Astrocyte (in vitro differentiated cells and primary cell): ENCODE measurements at regions not wholly inside any gene's neighbourhood (a gene's known extent, or its start where the extent isn't known, plus 50 kb on each side); places are given as distances from the start of the nearest gene placed in this dataset.

Experiments used
- DNase-seq: peaks from one replicate; pipeline ENCODE4 v3.0.0-alpha.2; 2010; ENCODE audit warnings: low read depth
- FAIRE-seq: peaks from 2 replicates; lab custom pipeline; 2011; peaks lifted over from hg19 to GRCh38; lab: Jason Lieb, UNC
- H2AFZ ChIP-seq: 2 replicates; pipeline ENCODE4 v1.6.0; 2012; ENCODE audit warnings: low read depth, low read length, inconsistent platforms
- H3K27ac ChIP-seq: 2 replicates; pipeline ENCODE4 v1.5.1; 2011; ENCODE audit warnings: low read depth, low read length, inconsistent platforms
- H3K27me3 ChIP-seq: 2 replicates; pipeline ENCODE4 v1.6.0; 2011; ENCODE audit warnings: low read length, inconsistent platforms; ENCODE audit not compliant: insufficient read depth
- H3K36me3 ChIP-seq: 2 replicates; pipeline ENCODE4 v1.5.1; 2011; ENCODE audit warnings: low read length, inconsistent platforms; ENCODE audit not compliant: insufficient read depth
- H3K4me1 ChIP-seq: 2 replicates; pipeline ENCODE4 v1.5.1; 2011; ENCODE audit warnings: low read length, inconsistent platforms; ENCODE audit not compliant: insufficient read depth
- H3K4me2 ChIP-seq: 2 replicates; pipeline ENCODE4 v1.6.0; 2012; ENCODE audit warnings: low read length, inconsistent platforms
- H3K4me3 ChIP-seq: 2 replicates; pipeline ENCODE4 v1.5.1; 2011; ENCODE audit warnings: low read depth, mild to moderate bottlenecking, low read length, inconsistent platforms; ENCODE audit not compliant: insufficient read depth
- H3K79me2 ChIP-seq: 2 replicates; pipeline ENCODE4 v1.6.0; 2012; ENCODE audit warnings: mild to moderate bottlenecking, low read length, inconsistent platforms; ENCODE audit not compliant: insufficient read depth
- H3K9ac ChIP-seq: 2 replicates; pipeline ENCODE4 v1.6.0; 2012; ENCODE audit warnings: mild to moderate bottlenecking, low read length, inconsistent platforms
- H3K9me3 ChIP-seq: 2 replicates; pipeline ENCODE4 v1.5.1; 2012; ENCODE audit warnings: low read depth, mild to moderate bottlenecking, low read length, inconsistent platforms; ENCODE audit not compliant: insufficient read depth
- H4K20me1 ChIP-seq: 2 replicates; pipeline ENCODE4 v1.6.0; 2012; ENCODE audit warnings: low read length, inconsistent platforms; ENCODE audit not compliant: insufficient read depth
- H3K27ac Mint-ChIP-seq: one replicate; pipeline ENCODE4 v1.8.0; 2021; ENCODE audit warnings: mild to moderate bottlenecking, mixed read lengths; ENCODE audit not compliant: unreplicated experiment
- H3K27me3 Mint-ChIP-seq: one replicate; pipeline ENCODE4 v1.8.0; 2021; ENCODE audit warnings: low read depth, mixed read lengths; ENCODE audit not compliant: unreplicated experiment
- H3K36me3 Mint-ChIP-seq: one replicate; pipeline ENCODE4 v1.8.0; 2021; ENCODE audit warnings: low read depth, mixed read lengths; ENCODE audit not compliant: unreplicated experiment
- H3K4me1 Mint-ChIP-seq: one replicate; pipeline ENCODE4 v1.8.0; 2021; ENCODE audit warnings: low read depth, mixed read lengths; ENCODE audit not compliant: unreplicated experiment
- H3K4me3 Mint-ChIP-seq: one replicate; pipeline ENCODE4 v1.8.0; 2021; ENCODE audit warnings: mild to moderate bottlenecking, moderate library complexity, mixed read lengths; ENCODE audit not compliant: unreplicated experiment
- H3K9me3 Mint-ChIP-seq: one replicate; pipeline ENCODE4 v1.8.0; 2021; ENCODE audit warnings: mild to moderate bottlenecking, mixed read lengths; ENCODE audit not compliant: unreplicated experiment
- EZH2 ChIP-seq: IDR thresholded peaks from 2 replicates; pipeline ENCODE4 v1.6.1; 2012; ENCODE audit warnings: mild to moderate bottlenecking, low read length, inconsistent platforms; ENCODE audit not compliant: insufficient read depth
- TF ChIP-seq, protein P1 (sequence below): IDR thresholded peaks from 2 replicates; pipeline ENCODE4 v1.5.1; 2011; ENCODE audit warnings: low read depth, mild to moderate bottlenecking, inconsistent platforms, low read length, moderate library complexity; ENCODE audit not compliant: insufficient read depth

DNA sequence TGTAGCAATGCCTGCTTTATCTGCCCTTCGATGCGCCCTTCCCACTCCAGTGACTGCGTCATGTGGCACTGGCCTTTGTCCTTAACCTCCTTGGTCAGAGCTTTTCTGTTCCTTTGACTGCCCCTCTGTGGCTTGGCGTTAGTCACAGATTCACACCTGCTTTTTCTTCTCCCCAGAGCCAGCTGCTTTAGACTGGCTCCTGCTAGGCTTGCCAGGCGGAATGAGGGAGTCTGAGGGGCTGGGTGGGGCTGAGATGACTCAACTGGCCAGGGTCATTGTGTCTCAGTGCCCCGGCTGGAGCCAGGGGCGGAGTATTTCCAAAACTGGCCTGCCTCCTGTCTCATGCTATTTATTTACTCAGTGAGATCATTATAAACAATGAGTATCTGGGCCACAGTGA, 194.1 kb downstream of the EMX2 start:
- Mint-ChIP-seq H3K4me3 (no peak overlapping the region), H3K36me3 (no peaks in the 10 kb centered on the region), H3K9me3 (no peaks in the 10 kb centered on the region), H3K27me3 (peaks cover 49% of the 10 kb centered on the region), H3K27ac (no peak overlapping the region), H3K4me1 (no peaks in the 10 kb centered on the region)
- no peak overlapping the region for H3K4me2 ChIP-seq
- H3K79me2 ChIP-seq = no peaks in the 10 kb centered on the region
- FAIRE-seq (no peak), DNase-seq (no peak)
- H3K9ac ChIP-seq = no peak overlapping the region
- no peaks in the 10 kb centered on the region for H4K20me1 ChIP-seq
- TF ChIP-seq, protein P1, sequence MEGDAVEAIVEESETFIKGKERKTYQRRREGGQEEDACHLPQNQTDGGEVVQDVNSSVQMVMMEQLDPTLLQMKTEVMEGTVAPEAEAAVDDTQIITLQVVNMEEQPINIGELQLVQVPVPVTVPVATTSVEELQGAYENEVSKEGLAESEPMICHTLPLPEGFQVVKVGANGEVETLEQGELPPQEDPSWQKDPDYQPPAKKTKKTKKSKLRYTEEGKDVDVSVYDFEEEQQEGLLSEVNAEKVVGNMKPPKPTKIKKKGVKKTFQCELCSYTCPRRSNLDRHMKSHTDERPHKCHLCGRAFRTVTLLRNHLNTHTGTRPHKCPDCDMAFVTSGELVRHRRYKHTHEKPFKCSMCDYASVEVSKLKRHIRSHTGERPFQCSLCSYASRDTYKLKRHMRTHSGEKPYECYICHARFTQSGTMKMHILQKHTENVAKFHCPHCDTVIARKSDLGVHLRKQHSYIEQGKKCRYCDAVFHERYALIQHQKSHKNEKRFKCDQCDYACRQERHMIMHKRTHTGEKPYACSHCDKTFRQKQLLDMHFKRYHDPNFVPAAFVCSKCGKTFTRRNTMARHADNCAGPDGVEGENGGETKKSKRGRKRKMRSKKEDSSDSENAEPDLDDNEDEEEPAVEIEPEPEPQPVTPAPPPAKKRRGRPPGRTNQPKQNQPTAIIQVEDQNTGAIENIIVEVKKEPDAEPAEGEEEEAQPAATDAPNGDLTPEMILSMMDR = no peak
- no peak for TF ChIP-seq EZH2
- no peaks in the 10 kb centered on the region for H3K36me3 ChIP-seq
- no peak overlapping the region for H3K27ac ChIP-seq
- H2AFZ ChIP-seq = no peak overlapping the region
- no peaks in the 10 kb centered on the region for H3K9me3 ChIP-seq
- H3K4me3 ChIP-seq = no peak overlapping the region
- H3K4me1 ChIP-seq = no peaks in the 10 kb centered on the region
- H3K27me3 ChIP-seq = peaks cover 10% of the 10 kb centered on the region

DNA sequence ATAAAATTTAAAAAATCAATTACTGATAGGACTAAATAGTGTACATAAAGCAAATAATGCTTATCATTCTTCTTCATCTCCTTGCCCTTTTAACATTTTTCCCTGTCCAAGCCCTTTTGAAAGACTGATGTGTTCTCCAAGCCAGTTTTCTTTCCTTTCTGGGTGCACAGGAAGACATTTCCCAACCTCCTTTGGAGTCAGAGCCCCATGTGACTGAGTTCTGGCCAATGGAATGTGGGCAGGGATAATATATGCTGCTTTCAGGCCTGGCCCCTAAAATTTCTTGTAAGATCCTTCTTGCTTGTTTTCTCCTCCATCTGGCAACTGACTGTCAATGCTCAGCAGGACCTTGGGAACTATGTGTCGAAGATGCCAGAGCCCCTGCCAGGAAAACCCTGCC, 197.5 kb downstream of the EMX2 start:
- Histone ChIP-seq H3K9me3 (no peaks in the 10 kb centered on the region), H3K36me3 (no peaks in the 10 kb centered on the region), H3K4me2 (no peak overlapping the region), H2AFZ (no peak overlapping the region), H4K20me1 (no peaks in the 10 kb centered on the region), H3K79me2 (no peaks in the 10 kb centered on the region), H3K9ac (no peak overlapping the region), H3K4me3 (no peak overlapping the region), H3K27ac (no peak overlapping the region), H3K27me3 (no peaks in the 10 kb centered on the region), H3K4me1 (no peaks in the 10 kb centered on the region)
- Mint-ChIP-seq H3K36me3 (no peaks in the 10 kb centered on the region), H3K27ac (no peak overlapping the region), H3K27me3 (peaks cover 47% of the 10 kb centered on the region), H3K9me3 (no peaks in the 10 kb centered on the region), H3K4me3 (no peak overlapping the region), H3K4me1 (no peaks in the 10 kb centered on the region)
- FAIRE-seq (no peak), DNase-seq (no peak)
- TF ChIP-seq, protein P1 = no peak
- no peak for TF ChIP-seq EZH2

DNA sequence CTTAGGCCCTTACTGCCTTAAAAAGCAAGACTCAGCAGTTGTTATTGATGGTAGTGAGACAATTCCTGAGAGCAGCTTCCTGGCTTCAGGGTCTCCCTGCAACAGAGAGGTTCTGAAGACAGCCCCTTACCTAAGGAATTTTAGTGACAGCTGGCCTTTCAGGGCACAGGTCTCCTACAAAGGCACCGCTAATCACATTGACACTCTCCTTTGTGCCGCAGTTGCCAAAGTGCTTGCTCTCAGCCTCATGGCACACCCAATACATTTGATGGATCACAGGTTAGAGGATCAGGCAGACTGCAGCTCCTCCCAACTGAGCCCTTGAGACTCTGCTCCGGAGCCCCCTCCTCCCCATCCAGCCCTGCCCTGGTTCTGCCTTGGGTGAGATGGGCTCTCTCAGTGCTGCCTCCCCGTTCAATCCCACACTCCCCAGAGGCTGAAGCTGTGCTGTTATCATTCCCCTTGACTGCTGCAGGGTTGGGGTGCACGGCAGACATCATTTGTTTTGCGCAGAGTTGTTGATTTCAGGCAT, 198.2 kb downstream of the EMX2 start:
- FAIRE-seq (no peak), DNase-seq (no peak)
- no peaks in the 10 kb centered on the region for H4K20me1 ChIP-seq
- no peaks in the 10 kb centered on the region for H3K4me1 ChIP-seq
- H3K9ac ChIP-seq = no peak overlapping the region
- H3K27me3 ChIP-seq = no peaks in the 10 kb centered on the region
- Mint-ChIP-seq H3K9me3 (no peaks in the 10 kb centered on the region), H3K27ac (no peak overlapping the region), H3K4me3 (no peak overlapping the region), H3K36me3 (no peaks in the 10 kb centered on the region), H3K27me3 (peaks cover 41% of the 10 kb centered on the region), H3K4me1 (no peaks in the 10 kb centered on the region)
- TF ChIP-seq, protein P1 = no peak
- TF ChIP-seq EZH2 = no peak
- no peaks in the 10 kb centered on the region for H3K79me2 ChIP-seq
- H3K36me3 ChIP-seq = no peaks in the 10 kb centered on the region
- H3K9me3 ChIP-seq = no peaks in the 10 kb centered on the region
- H3K4me3 ChIP-seq = no peak overlapping the region
- H3K27ac ChIP-seq = no peak overlapping the region
- H2AFZ ChIP-seq = no peak overlapping the region
- no peak overlapping the region for H3K4me2 ChIP-seq
